KMS-11 (cell line): ENCODE measurements at regions not wholly inside any gene's neighbourhood (a gene's known extent, or its start where the extent isn't known, plus 50 kb on each side); places are given as distances from the start of the nearest gene placed in this dataset.

ENCODE experiments used
- H2AFZ ChIP-seq: fragments of 200-600 bp; sonication (generic); 2 replicates; pipeline ENCODE4 v1.6.1; 2016; ENCODE audit warnings: antibody characterized with exemption, mixed run types, low read depth
- H3K27ac ChIP-seq: fragments of 200-600 bp; sonication (generic); 2 replicates; pipeline ENCODE4 v1.6.1; 2016; ENCODE audit warnings: mild to moderate bottlenecking, mixed run types
- H3K27me3 ChIP-seq: fragments of 200-600 bp; sonication (generic); 2 replicates; pipeline ENCODE4 v1.6.1; 2017; ENCODE audit warnings: mild to moderate bottlenecking, low read depth, mixed run types, moderate library complexity; ENCODE audit not compliant: insufficient read depth
- H3K36me3 ChIP-seq: fragments of 200-600 bp; sonication (generic); 2 replicates; pipeline ENCODE4 v1.6.1; 2017; ENCODE audit warnings: mild to moderate bottlenecking, mixed run types; ENCODE audit not compliant: insufficient read depth
- H3K4me1 ChIP-seq: fragments of 200-600 bp; sonication (generic); 2 replicates; pipeline ENCODE4 v1.6.1; 2016; ENCODE audit warnings: mild to moderate bottlenecking, low read depth, mixed run types; ENCODE audit not compliant: poor library complexity, severe bottlenecking
- H3K4me2 ChIP-seq: fragments of 200-600 bp; sonication (generic); 2 replicates; pipeline ENCODE4 v1.7.0; 2016; ENCODE audit warnings: mild to moderate bottlenecking, mixed run types
- H3K4me3 ChIP-seq: fragments of 200-600 bp; sonication (generic); IDR thresholded peaks from 2 replicates; pipeline ENCODE4 v1.6.1; 2017; ENCODE audit warnings: low read depth, low read length, mixed read lengths; ENCODE audit not compliant: insufficient read depth
- H3K79me2 ChIP-seq: fragments of 200-600 bp; sonication (generic); 2 replicates; pipeline ENCODE4 v1.6.1; 2016; ENCODE audit warnings: low read depth, mixed run types; ENCODE audit not compliant: insufficient read depth
- H3K9ac ChIP-seq: fragments of 200-600 bp; sonication (generic); 2 replicates; pipeline ENCODE4 v1.6.1; 2016; ENCODE audit warnings: mild to moderate bottlenecking, mixed run types
- H4K20me1 ChIP-seq: fragments of 200-600 bp; sonication (generic); 2 replicates; pipeline ENCODE4 v1.6.1; 2016; ENCODE audit warnings: mild to moderate bottlenecking, mixed run types; ENCODE audit not compliant: insufficient read depth
- TF ChIP-seq, protein P1 (sequence below): fragments of 200-600 bp; sonication (generic); conservative IDR thresholded peaks from 2 replicates; pipeline ENCODE4 v1.6.1; 2017; ENCODE audit warnings: low read depth, mild to moderate bottlenecking, antibody characterized with exemption, low read length, moderate library complexity, mixed read lengths

DNA sequence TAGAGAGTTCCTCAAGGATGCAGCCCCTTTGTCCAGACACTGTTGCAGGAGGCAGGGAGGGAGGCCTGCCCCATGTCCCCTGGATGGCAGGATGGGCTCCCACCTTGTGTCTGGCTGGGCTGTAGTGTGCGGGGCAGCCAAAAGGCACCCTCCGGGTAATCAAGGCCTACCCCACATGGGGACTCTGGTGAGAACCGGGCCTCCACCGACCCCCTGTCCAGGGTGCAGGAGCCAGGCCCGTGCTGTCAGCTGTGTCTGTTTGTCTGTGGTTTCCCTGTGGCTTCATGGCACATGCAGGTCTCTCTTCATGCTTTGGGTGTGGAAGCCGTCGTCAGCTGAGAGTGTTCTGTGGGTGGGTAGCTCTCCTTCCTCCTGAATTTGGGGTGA is 1240.9 kb downstream of the BRD1 start:
- Histone ChIP-seq H3K27ac (no peak overlapping the region), H3K4me3 (no peak overlapping the region), H3K27me3 (no peaks in the 10 kb centered on the region), H3K36me3 (no peaks in the 10 kb centered on the region), H3K9ac (no peak overlapping the region), H2AFZ (no peak overlapping the region), H3K4me1 (no peaks in the 10 kb centered on the region), H3K4me2 (no peak overlapping the region), H3K79me2 (no peaks in the 10 kb centered on the region), H4K20me1 (no peaks in the 10 kb centered on the region)
- TF ChIP-seq, protein P1, sequence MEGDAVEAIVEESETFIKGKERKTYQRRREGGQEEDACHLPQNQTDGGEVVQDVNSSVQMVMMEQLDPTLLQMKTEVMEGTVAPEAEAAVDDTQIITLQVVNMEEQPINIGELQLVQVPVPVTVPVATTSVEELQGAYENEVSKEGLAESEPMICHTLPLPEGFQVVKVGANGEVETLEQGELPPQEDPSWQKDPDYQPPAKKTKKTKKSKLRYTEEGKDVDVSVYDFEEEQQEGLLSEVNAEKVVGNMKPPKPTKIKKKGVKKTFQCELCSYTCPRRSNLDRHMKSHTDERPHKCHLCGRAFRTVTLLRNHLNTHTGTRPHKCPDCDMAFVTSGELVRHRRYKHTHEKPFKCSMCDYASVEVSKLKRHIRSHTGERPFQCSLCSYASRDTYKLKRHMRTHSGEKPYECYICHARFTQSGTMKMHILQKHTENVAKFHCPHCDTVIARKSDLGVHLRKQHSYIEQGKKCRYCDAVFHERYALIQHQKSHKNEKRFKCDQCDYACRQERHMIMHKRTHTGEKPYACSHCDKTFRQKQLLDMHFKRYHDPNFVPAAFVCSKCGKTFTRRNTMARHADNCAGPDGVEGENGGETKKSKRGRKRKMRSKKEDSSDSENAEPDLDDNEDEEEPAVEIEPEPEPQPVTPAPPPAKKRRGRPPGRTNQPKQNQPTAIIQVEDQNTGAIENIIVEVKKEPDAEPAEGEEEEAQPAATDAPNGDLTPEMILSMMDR, result no peak

DNA sequence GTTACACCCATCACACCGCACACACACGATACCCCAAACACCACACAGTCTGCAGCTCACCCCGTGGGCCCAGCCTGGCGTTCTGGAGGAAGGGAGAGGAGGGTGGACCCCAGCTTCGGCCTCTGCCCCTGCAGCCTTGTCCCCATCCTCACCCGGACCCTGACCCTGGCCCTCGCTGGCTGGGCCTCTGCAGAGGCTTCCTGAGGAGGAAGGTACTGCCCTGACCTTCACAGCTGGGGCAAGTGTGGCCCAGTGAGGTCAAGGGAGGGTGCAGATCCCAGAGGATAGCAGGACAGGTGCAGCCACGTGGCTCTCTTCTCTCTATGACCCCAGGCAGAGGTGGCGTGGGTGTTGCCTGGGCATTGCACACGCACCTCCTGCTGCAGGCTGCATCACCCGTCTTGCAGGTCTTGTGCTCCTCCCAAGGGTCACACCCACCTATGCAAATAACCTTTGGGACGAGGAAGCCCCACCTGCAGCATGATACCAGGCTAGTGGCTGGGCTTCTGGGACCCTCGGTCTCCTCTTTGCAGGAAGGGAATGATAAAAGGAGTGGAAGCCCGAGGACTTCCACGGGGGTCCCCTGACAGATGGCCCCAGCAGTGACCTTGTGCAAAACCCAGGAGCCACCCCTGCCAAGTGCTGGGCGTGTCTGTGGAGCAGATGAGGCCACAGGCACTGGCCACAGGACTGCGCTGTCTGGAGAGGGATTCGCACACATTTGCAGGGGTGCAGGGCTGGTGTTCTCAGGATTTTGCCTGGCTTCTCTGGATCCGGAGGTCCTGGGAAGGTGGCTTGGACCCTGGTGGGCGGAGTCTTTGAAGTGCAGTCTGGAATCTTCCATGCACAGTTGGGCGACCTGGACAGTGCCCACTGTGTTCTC is 1241.5 kb downstream of the BRD1 start:
- Histone ChIP-seq H3K4me3 (no peak overlapping the region), H3K9ac (no peak overlapping the region), H3K4me2 (no peak overlapping the region)

GRCh38 chr22:48584170-48584569 is 1243.5 kb downstream of the BRD1 start:
- Histone ChIP-seq H3K79me2 (no peaks in the 10 kb centered on the region), H3K4me1 (no peaks in the 10 kb centered on the region), H3K27ac (no peak overlapping the region), H3K36me3 (no peaks in the 10 kb centered on the region), H3K4me2 (no peak overlapping the region), H3K9ac (no peak overlapping the region), H4K20me1 (no peaks in the 10 kb centered on the region), H3K4me3 (no peak overlapping the region), H3K27me3 (no peaks in the 10 kb centered on the region), H2AFZ (no peak overlapping the region)
- TF ChIP-seq, protein P1, result no peak

More for the DNA sequence above, 1241.5 kb downstream of the BRD1 start:
- Histone ChIP-seq H4K20me1 (no peaks in the 10 kb centered on the region), H3K27ac (no peak overlapping the region), H2AFZ (no peak overlapping the region), H3K36me3 (no peaks in the 10 kb centered on the region), H3K27me3 (no peaks in the 10 kb centered on the region), H3K79me2 (no peaks in the 10 kb centered on the region), H3K4me1 (no peaks in the 10 kb centered on the region)
- TF ChIP-seq, protein P1, result no peak

GRCh38 chr22:48581796-48582469 is 1245.7 kb downstream of the BRD1 start:
- Histone ChIP-seq H3K27me3 (no peaks in the 10 kb centered on the region), H3K79me2 (no peaks in the 10 kb centered on the region), H4K20me1 (no peaks in the 10 kb centered on the region), H3K4me3 (no peak overlapping the region), H3K9ac (no peak overlapping the region), H3K27ac (no peak overlapping the region), H3K36me3 (no peaks in the 10 kb centered on the region), H2AFZ (no peak overlapping the region), H3K4me2 (no peak overlapping the region), H3K4me1 (no peaks in the 10 kb centered on the region)
- TF ChIP-seq, protein P1, result no peak
